Activated naive CD8-positive, alpha-beta T cell treated with anti-CD3 and anti-CD28 coated beads, Interleukin-2, amount 50 U/mL, for 16 hours (primary cell): ENCODE measurements at regions not wholly inside any gene's neighbourhood (a gene's known extent, or its start where the extent isn't known, plus 50 kb on each side); places are given as distances from the start of the nearest gene placed in this dataset.

Source experiments
- DNase-seq: peaks from one replicate; pipeline ENCODE4 v3.0.0-alpha.2; 2020; ENCODE audit warnings: low read depth, low spot score

DNA sequence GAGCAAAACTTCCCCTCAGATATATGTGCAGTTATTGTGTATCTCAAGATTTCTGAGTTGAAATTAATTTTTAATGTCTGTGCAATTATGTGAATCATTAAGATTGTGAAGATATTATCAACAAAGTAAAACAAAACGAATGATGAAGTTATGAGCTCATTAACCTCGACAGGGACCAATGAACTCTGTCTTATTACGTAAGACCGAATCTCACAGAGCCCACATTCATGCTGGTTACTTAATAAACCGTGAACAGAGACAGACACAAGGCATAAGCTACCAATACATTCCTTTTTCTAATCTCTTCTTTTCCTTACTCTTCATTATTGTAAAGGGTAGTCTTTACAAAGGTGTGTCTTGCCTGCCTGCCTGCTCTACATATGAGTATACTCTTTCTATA lies 568.7 kb downstream of the RPS29 start:
- no peak for DNase-seq

DNA sequence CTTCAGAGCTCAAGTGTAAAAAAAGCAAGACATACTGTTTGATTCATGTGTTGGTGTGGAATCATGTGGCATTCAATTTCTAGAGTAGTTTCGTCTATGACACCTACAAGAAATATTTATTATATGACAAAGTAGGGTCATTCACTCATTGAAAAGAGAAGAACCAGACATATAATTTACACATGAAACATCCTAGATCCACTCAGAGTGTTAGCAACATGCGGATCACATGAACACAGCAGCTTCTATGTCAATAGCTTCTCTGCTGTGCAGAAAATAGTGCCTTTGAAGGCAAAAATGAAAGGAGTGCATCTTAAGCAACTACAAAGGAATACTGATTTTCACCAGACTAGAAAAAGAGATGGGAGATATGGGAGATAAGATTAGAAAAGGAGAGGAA lies 569.8 kb downstream of the RPS29 start:
- no peak for DNase-seq

DNA sequence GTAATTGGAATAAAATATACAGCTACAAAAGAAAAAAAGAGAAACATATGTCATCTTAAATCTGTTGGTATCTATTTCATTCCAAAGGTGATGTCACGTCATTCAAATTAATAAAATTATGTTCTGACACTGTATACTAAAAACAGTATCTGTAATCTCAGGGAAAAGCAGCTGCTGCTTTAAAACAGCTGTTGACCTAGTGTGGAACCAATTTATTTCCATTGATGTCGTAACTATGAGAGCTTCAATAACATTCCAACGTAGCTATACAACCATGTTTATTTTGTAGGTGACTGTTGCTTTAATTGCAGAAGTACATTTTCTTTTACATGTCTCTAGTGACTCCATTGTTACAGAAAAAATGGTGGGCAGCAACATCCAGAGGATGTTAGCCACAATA lies 571.7 kb downstream of the RPS29 start:
- DNase-seq, result no peak

DNA sequence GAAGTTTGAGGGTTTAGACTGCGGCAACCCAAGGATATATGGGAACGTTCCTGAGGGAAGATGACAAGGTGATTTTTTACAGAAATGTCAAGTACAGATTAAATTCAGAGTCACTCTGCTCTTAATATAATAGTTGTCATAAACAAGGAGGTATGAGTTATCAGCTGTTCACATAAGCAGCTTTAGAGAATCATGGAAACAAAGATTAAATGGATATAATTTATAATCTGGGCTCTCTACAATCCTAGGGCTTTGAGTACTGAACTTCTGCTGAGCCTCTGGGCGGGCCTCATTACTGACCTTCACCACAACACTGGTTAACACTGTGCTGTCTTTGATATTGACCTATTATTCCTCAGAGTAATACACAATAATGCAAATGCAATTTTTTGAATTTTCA lies 577.8 kb downstream of the RPS29 start:
- no peak for DNase-seq

GRCh38 chr14:48991141-48991540 lies 595.0 kb downstream of the RPS29 start:
- DNase-seq, result no peak

DNA sequence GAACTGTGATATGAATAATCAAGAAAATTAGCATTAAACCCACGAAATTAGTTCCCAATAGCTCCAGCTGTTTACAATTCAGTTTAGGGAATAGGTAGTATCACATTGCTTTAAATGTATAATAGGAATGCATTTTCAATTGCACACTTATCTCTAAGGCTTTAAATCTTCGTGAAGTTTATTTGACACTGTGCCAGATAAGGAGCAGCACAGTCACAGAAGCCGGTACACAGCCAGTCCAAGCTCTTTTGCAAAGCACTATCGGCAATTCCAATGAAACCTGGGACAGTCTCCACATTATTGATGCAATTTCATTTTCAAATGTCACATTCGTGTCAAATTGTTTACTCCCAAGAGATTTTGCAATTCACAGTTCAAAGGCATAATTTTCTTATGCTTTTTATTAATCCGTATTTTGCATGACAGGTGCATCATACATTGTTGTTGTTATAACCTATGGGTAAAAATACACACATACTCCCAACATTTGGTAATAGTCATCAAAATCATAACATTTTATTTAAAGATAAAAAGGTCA lies 602.8 kb downstream of the RPS29 start:
- no peak for DNase-seq

- DNase-seq, result no peak
Measured at GRCh38 chr14:48974994-48975393, 611.2 kb downstream of the RPS29 start.

GRCh38 chr14:48973151-48973550 lies 613.0 kb downstream of the RPS29 start:
- DNase-seq, result no peak

DNA sequence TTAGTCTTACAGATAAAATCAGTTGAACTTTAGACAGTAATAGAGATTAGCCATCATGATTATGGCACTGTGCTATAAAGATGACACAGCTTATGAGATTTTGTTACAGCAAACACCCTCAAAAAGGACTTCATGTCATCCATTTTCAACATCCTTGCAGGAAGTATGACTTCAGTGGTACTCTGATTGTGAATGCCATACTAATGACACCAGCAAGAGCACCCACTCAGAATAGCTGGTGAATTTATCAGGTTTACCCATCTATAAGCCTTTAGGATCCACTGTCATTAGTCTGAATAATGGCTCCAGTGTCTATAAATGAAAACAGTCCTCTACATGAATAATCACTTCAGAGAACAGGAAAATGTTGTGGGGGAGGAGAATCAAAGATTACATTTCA lies 615.2 kb downstream of the RPS29 start:
- DNase-seq, result no peak

- no peak for DNase-seq
Measured at GRCh38 chr14:48967419-48967818, 618.8 kb downstream of the RPS29 start.

GRCh38 chr14:48963231-48963790 lies 622.9 kb downstream of the RPS29 start:
- DNase-seq, result no peak

GRCh38 chr14:48957486-48957885 lies 628.7 kb downstream of the RPS29 start:
- DNase-seq, result no peak

DNA sequence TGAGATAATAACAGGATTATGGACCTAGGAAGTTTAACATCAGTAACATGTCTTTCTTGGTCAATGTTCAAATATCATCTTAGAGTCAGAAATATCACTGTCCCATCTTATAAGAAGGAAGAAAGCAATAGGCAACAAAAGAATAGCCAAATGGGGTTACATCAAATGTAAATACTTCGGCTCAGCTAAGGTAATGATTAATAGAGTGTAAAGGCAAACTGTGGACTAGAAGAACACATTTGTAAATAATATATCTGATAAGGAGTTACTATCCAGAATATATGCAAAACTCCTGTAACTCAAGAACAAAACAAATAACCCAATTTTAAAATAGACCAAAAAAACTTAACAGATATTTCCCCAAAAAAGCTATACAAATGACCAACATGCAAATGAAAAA lies 630.3 kb downstream of the RPS29 start:
- DNase-seq, result no peak

GRCh38 chr14:48954446-48954845 lies 631.7 kb downstream of the RPS29 start:
- no peak for DNase-seq

DNA sequence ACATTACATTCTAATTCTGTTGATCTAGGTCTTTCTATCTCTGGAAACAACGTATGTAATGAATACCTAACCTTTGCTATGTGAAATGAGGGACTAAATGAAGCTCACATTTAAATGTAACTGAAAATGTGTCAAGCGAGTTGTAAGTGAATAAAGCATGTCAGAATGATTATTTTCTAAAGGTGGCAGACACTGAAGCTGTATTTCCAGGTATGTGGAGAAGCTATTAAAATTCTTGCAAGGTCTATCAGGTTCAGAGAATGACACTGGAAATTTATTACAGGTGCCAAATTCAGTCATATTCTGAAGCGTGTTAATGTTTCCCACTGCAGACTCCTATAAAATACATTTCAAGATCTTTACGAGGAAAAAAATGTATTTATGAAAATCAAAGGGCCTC lies 641.4 kb downstream of the RPS29 start:
- no peak for DNase-seq

GRCh38 chr14:48943913-48944312 lies 642.3 kb downstream of the RPS29 start:
- no peak for DNase-seq

GRCh38 chr14:48937541-48938195 lies 648.5 kb downstream of the RPS29 start:
- no peak for DNase-seq

DNA sequence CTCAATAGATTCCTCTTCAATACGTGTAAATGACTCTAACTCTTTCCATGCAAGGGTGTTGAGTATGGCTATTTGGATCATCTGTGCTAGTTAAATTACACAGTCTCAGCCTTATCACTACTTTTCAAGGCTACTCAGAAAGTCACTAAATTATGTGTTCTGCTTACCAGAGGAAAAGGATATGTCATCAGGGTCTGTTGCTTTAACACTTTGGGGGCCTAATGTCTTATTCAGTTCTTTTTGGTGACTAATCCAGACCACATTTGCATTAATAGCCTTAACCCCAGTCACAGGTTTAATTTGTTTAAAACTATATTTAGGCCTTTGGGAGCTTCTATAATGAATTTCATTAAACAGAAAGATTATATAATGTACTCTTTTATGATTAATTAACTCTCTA lies 649.3 kb downstream of the RPS29 start:
- DNase-seq, result no peak

DNA sequence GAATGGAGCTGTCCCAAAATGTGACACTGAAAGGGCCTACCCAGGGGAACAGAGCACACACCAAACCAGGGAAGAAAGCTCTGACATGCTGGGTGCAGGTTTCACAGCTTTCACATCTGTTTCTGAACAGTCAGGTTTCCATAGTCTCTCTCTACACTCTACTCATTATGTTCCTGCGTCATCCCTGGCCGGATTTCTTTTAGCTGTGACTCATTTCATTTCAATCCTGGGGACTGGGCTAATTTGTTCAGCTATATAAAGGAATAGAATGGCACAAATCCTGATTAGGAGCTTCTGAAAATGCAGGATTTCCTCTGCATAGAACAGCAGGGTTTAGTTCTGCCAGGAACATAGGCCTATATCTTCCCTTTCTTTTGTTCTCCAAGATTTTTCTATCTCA lies 649.8 kb downstream of the RPS29 start:
- DNase-seq, result no peak

GRCh38 chr14:48925184-48925583 lies 661.0 kb downstream of the RPS29 start:
- no peak for DNase-seq

DNA sequence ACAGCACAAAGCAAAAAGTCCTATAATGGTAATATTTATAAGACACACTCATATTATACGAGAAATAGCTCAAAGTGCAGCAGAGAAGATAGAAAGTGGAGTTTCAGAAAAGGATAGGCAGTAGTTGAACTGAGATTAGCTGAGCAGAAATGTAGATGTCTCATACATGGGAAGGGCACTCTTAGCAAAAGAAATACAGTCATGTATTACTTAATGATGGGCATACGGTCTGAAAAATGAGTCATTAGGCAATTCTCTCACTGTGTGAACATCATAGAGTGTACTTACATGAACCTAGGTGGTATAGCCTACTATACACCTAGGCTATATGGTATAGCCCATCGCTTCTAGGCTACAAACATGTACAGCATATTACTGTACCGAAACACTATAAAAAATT lies 671.3 kb downstream of the RPS29 start:
- no peak for DNase-seq

GRCh38 chr14:48914382-48914781 lies 671.8 kb downstream of the RPS29 start:
- no peak for DNase-seq

- no peak for DNase-seq
Measured at GRCh38 chr14:48900565-48900964, 685.6 kb downstream of the RPS29 start.

DNA sequence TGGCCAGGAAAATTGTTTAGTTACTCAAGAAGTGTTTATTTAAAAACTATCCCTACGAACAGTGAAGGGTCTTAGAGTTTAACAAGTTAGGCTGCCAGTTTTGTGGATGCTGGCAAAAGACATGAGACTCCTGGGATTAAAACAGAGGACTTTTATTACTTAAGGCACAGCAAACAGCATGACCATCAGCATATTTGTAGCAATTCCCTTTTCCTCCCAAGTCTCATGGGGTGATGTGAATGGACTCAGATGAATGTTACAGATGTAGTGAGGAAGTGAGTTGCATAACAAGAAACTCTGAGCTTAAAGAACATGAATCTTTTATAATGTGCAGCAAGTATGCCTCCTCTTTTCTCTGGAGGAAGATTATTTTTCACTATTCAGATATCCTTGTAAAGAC lies 695.8 kb downstream of the RPS29 start:
- no peak for DNase-seq
